ENCODE measurements at regions not wholly inside any gene's neighbourhood (a gene's known extent, or its start where the extent isn't known, plus 50 kb on each side); places are given as distances from the start of the nearest gene placed in this dataset.

GRCh38 chr1:25037174-25038074 lies 107.3 kb upstream of the RUNX3 start:
- TF ChIP-seq POLR2A (IDR thresholded peaks at IDR 0.05; ENCODE audit: low read depth, low read length) (no peak), POLR2AphosphoS5 (IDR thresholded peaks at IDR 0.05; ENCODE audit: low read depth, low read length) (no peak), TAF1 (IDR thresholded peaks at IDR 0.05; ENCODE audit: borderline replicate concordance, low read depth, low read length) (no peak)

All from GM12892 (cell line).